ENCODE measurements at regions not wholly inside any gene's neighbourhood (a gene's known extent, or its start where the extent isn't known, plus 50 kb on each side); places are given as distances from the start of the nearest gene placed in this dataset.

DNA sequence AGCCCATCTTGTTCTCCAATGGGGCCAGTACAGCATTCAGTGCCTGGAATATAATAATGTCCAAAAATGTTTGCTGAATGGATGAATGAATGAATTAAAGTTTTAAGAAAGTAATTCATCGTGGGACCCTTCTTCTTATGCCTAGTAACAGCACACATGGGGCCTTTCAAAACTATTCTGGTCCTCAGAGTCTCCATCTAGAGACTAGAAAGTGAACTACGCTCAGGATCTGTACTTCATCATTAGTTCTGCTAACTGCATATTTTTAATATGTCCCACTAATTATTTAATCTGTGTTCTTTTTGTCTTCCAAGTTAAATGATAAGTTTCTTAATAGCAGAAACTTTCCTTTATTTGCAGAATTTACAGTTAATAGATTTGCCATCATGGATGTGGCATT is 172.5 kb downstream of the SMAD2 start:
- Histone ChIP-seq H4K20me1 (ENCODE audit: insufficient read depth) (no peaks in the 10 kb centered on the region), H3K36me3 (ENCODE audit: low read depth) (no peaks in the 10 kb centered on the region), H3K4me2 (no peak overlapping the region), H3K4me3 (no peak overlapping the region), H3K27me3 (ENCODE audit: insufficient read depth, low read depth) (0 out of 2 replicates have a peak, but pooled peaks cover 7% of the 10 kb centered on the region), H3K79me2 (ENCODE audit: low read depth) (no peaks in the 10 kb centered on the region), H3K4me1 (replicated peaks; ENCODE audit: insufficient read depth) (no peaks in the 10 kb centered on the region), H3K9me2 (ENCODE audit: insufficient read depth) (no peaks in the 10 kb centered on the region), H3K27ac (no peak overlapping the region), H3F3A (ENCODE audit: insufficient read depth, low read depth) (no peaks in the 10 kb centered on the region), H3K9me3 (ENCODE audit: insufficient read depth, low read depth) (peaks cover 5% of the 10 kb centered on the region; the same call in 1 of the 2 replicates), H2AFZ (no peak overlapping the region)
- intact Hi-C loops (cut with micrococcal nuclease; ENCODE audit: unreplicated experiment) = no loop called here
- no peak for DNase-seq
- BruUV-seq (replicated peaks) = no TSS peak
- ChIA-PET POLR2A (ENCODE audit: unreplicated experiment) (no interaction called here), CTCF (no interaction called here)
- TF ChIP-seq, protein P1, sequence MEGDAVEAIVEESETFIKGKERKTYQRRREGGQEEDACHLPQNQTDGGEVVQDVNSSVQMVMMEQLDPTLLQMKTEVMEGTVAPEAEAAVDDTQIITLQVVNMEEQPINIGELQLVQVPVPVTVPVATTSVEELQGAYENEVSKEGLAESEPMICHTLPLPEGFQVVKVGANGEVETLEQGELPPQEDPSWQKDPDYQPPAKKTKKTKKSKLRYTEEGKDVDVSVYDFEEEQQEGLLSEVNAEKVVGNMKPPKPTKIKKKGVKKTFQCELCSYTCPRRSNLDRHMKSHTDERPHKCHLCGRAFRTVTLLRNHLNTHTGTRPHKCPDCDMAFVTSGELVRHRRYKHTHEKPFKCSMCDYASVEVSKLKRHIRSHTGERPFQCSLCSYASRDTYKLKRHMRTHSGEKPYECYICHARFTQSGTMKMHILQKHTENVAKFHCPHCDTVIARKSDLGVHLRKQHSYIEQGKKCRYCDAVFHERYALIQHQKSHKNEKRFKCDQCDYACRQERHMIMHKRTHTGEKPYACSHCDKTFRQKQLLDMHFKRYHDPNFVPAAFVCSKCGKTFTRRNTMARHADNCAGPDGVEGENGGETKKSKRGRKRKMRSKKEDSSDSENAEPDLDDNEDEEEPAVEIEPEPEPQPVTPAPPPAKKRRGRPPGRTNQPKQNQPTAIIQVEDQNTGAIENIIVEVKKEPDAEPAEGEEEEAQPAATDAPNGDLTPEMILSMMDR (conservative IDR thresholded peaks at IDR 0.05) = peak; percentile 32; the same call in 1 of the 2 replicates
- no peak for TF ChIP-seq EZH2 (IDR thresholded peaks at IDR 0.05; ENCODE audit: low read depth)

DNA sequence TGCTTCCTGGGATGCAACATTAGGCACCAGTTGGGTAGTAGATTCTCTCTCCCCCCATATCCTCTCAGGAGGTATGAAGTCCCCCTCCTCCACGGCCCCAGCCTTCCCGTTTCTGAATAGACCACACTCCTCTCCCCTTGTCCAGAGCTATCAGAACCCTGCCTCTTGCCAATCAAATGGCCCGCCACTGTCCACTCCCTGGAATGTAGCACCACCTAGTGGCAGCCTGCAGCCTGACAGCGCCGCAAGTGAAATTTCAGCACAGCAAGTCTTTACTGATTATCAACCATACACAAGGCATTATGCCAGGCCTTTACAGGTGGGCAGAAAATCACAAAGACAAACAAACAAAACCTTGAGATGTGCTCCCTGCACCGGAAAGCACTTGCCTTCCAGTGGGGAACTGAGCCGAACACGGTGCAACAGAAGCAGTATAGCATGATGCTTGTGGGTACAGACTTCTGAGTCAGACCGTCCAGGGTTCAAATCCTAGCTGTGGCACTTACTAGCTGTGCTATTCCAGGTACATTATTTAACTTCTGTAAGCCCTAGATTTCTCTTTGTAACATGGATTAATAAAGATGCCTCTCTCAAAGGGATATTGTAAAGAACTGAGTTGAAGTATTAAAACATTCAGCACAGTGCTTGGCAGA is 174.0 kb downstream of the SMAD2 start:
- Histone ChIP-seq H3K9me2 (ENCODE audit: insufficient read depth) (no peaks in the 10 kb centered on the region), H3K27ac (no peak overlapping the region), H3K4me3 (no peak overlapping the region), H2AFZ (no peak overlapping the region), H3K36me3 (ENCODE audit: low read depth) (no peaks in the 10 kb centered on the region), H4K20me1 (ENCODE audit: insufficient read depth) (no peaks in the 10 kb centered on the region), H3K9me3 (ENCODE audit: insufficient read depth, low read depth) (peaks cover 5% of the 10 kb centered on the region; the same call in 1 of the 2 replicates), H3K4me2 (no peak overlapping the region), H3K79me2 (ENCODE audit: low read depth) (no peaks in the 10 kb centered on the region), H3F3A (ENCODE audit: insufficient read depth, low read depth) (no peaks in the 10 kb centered on the region), H3K27me3 (ENCODE audit: insufficient read depth, low read depth) (peaks cover 13% of the 10 kb centered on the region), H3K4me1 (replicated peaks; ENCODE audit: insufficient read depth) (no peaks in the 10 kb centered on the region)
- BruUV-seq (replicated peaks) = no TSS peak
- peak in 1 of 2 experiments; percentile 49 for DNase-seq
- TF ChIP-seq EZH2 (IDR thresholded peaks at IDR 0.05; ENCODE audit: low read depth) = no peak
- TF ChIP-seq, protein P1 (conservative IDR thresholded peaks at IDR 0.05) = peak; percentile 93
- POLR2A ChIA-PET (ENCODE audit: unreplicated experiment) = no interaction called here
- intact Hi-C loops (cut with micrococcal nuclease; ENCODE audit: unreplicated experiment) = no loop called here
- CTCF ChIA-PET = no interaction called here

DNA sequence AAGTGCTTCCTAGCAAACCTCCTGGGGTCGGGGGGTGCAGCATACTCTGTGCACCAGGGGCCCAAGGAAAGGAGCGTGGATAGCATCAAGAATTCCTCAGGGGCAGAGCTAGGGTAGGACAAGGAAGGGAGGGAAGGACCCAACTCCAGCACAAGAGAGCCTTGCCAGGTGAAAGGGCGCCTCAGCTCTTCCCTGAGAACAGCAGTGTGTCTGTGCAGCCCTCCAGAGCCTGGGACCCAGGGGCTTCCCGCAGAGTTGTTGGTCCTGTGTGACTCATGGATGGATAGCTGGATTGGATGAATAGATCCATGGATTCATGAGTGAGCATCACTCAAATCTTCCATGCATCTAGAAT is 175.4 kb downstream of the SMAD2 start:
- intact Hi-C loops (cut with micrococcal nuclease; ENCODE audit: unreplicated experiment) = no loop called here
- Histone ChIP-seq H3F3A (ENCODE audit: insufficient read depth, low read depth) (no peaks in the 10 kb centered on the region; the same call in 1 of the 2 replicates), H3K9me2 (ENCODE audit: insufficient read depth) (no peaks in the 10 kb centered on the region), H3K4me2 (no peak overlapping the region), H2AFZ (no peak overlapping the region), H3K4me3 (no peak overlapping the region), H3K27ac (no peak overlapping the region), H3K27me3 (ENCODE audit: insufficient read depth, low read depth) (peaks cover 17% of the 10 kb centered on the region), H3K36me3 (ENCODE audit: low read depth) (no peaks in the 10 kb centered on the region), H3K4me1 (replicated peaks; ENCODE audit: insufficient read depth) (no peaks in the 10 kb centered on the region), H3K79me2 (ENCODE audit: low read depth) (no peaks in the 10 kb centered on the region), H3K9me3 (ENCODE audit: insufficient read depth, low read depth) (peaks cover 5% of the 10 kb centered on the region; the same call in 1 of the 2 replicates), H4K20me1 (ENCODE audit: insufficient read depth) (no peaks in the 10 kb centered on the region)
- TF ChIP-seq EZH2 (IDR thresholded peaks at IDR 0.05; ENCODE audit: low read depth) = no peak
- TF ChIP-seq, protein P1 (conservative IDR thresholded peaks at IDR 0.05) = no peak
- no TSS peak for BruUV-seq (replicated peaks)
- ChIA-PET CTCF (interaction anchor here (0.6 kb wide), 1 partner anchor 941 kb away, joined by 3 read pairs; no protein-coding TSS in a partner anchor), POLR2A (ENCODE audit: unreplicated experiment) (no interaction called here)
- DNase-seq = no peak
